22Rv1 (cell line): ENCODE measurements at regions not wholly inside any gene's neighbourhood (a gene's known extent, or its start where the extent isn't known, plus 50 kb on each side); places are given as distances from the start of the nearest gene placed in this dataset.
"Not testable (repeated sequence)": the region's sequence is repeated elsewhere in the genome, so short reads cannot be mapped to it uniquely, and the experiment has no call there.

Experiments
- ZFX ChIP-seq: fragments of 450-650 bp; IDR thresholded peaks from 2 replicates; pipeline ENCODE4 v1.6.1; 2017; ENCODE audit warnings: antibody characterized with exemption, borderline replicate concordance
- TF ChIP-seq, protein P1 (sequence below): fragments of 450-650 bp; IDR thresholded peaks from 2 replicates; pipeline ENCODE4 v1.5.1; 2017; ENCODE audit warnings: mild to moderate bottlenecking

DNA sequence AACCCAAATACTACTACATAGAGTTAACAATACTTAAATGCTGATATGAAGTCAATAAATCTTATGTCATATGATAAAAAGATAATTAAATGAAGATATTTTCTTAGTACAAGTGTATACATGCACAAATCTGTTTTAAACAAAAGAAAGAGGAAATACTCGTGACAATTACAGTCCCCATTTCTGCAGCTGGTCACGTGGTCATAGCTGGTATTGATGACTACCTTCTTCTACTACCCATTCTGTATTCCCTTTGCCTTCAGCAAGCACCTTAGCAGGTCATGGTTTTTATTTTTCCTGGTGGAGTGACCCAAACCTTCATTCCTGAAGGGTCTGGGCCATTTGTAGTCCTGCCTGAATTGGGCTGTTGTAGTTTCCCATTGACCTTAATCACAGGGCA lies 147.4 kb downstream of the TMEM182 start:
- TF ChIP-seq, protein P1, sequence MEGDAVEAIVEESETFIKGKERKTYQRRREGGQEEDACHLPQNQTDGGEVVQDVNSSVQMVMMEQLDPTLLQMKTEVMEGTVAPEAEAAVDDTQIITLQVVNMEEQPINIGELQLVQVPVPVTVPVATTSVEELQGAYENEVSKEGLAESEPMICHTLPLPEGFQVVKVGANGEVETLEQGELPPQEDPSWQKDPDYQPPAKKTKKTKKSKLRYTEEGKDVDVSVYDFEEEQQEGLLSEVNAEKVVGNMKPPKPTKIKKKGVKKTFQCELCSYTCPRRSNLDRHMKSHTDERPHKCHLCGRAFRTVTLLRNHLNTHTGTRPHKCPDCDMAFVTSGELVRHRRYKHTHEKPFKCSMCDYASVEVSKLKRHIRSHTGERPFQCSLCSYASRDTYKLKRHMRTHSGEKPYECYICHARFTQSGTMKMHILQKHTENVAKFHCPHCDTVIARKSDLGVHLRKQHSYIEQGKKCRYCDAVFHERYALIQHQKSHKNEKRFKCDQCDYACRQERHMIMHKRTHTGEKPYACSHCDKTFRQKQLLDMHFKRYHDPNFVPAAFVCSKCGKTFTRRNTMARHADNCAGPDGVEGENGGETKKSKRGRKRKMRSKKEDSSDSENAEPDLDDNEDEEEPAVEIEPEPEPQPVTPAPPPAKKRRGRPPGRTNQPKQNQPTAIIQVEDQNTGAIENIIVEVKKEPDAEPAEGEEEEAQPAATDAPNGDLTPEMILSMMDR = not testable (repeated sequence)
- TF ChIP-seq ZFX = not testable (repeated sequence)
